ENCODE measurements at regions not wholly inside any gene's neighbourhood (a gene's known extent, or its start where the extent isn't known, plus 50 kb on each side); places are given as distances from the start of the nearest gene placed in this dataset.

DNA sequence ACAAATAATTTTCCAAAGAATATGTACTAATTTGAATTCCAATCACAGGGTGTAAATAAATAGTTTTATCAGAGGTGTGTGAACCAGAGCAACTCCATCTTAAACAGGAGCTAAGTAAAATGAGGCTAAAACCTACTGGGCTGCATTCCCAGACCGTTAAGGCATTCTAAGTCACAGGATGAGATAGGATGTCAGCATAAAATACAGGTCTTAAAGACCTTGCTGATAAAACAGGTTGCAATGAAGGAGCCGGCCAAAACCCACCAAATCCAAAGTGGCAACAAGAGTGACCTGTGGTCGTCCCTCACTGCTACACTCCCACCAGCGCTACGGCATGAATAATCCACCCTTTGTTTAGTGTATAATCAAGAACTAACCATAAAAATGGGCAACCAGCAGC lies 291.7 kb upstream of the SEMA3D start:
- Mint-ChIP-seq H3K4me3 (no peak overlapping the region), H3K27ac (no peak overlapping the region), H3K9me3 (no peaks in the 10 kb centered on the region), H3K27me3 (no peaks in the 10 kb centered on the region), H3K4me1 (no peaks in the 10 kb centered on the region), H3K36me3 (no peaks in the 10 kb centered on the region)
- ATAC-seq (ENCODE audit: low read depth in 2 of 2) (no peak), DNase-seq (no peak)

DNA sequence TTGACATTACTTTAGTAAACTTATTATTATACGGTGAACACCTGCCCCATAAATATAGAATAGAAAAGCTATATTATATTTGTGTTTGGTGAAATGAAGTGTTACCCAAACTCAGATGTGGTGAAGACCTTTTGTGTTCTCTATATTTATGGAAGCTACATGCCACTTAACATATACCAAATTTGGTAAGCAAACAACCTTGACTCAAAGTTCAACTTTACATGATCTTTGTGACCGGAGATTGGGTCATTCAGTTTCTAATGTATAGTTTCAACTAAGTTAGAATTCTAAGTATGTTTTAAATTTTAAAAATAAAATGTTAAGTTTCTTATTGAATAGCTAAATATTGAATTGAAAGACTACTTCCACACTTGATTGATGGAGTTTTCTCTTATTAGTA lies 288.6 kb upstream of the SEMA3D start:
- Mint-ChIP-seq H3K9me3 (no peaks in the 10 kb centered on the region), H3K4me3 (no peak overlapping the region), H3K36me3 (no peaks in the 10 kb centered on the region), H3K4me1 (peaks cover 0 to 4% (median 2%) of the 10 kb centered on the region in 3 donors), H3K27ac (no peak overlapping the region), H3K27me3 (no peaks in the 10 kb centered on the region)
- DNase-seq (no peak), ATAC-seq (ENCODE audit: low read depth in 2 of 2) (no peak)

DNA sequence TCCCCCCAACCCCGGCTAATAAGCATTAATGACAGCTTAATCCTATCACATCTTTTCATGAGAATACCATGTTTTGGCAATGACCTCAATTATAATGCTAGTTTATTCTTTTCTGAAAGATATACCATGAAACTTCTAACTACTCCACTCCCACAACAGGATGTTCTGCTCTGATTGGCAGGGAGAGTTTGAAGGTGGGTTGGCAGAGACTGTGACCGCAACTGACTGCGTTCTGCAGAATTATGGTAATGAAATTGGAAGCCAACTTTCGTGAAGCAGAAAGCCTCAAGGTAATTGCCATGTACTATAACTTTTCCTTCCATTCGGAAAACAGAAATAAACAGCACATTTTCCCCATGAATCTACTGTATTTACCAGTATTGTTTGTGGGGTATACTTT lies 288.2 kb upstream of the SEMA3D start:
- Mint-ChIP-seq H3K4me1 (peaks cover 0 to 4% (median 2%) of the 10 kb centered on the region in 3 donors), H3K4me3 (no peak overlapping the region), H3K36me3 (no peaks in the 10 kb centered on the region), H3K27me3 (no peaks in the 10 kb centered on the region), H3K9me3 (no peaks in the 10 kb centered on the region), H3K27ac (no peak overlapping the region)
- no peak for DNase-seq
- ATAC-seq (ENCODE audit: low read depth in 2 of 2), result no peak

DNA sequence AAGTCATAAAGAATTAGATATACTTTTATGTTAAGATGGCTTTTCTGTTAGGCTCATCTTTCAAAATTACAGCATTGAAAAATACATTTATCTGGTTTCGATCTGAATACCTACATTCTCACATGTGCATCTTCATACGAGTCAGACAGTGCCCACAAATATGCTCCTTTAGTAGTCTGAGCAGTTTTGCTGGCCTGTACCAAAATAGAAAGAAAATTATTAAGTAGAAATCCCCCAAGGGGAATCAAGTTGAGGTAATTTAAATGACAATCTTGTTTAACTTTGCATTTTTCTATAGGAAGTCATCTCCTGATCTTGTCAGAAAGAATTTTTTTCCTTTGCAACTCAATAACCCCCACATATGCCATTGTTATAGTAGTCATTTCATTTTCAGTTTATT lies 287.4 kb upstream of the SEMA3D start:
- ATAC-seq (ENCODE audit: low read depth in 2 of 2), result no peak
- peaks cover 0 to 4% (median 2%) of the 10 kb centered on the region in 3 donors for H3K4me1 Mint-ChIP-seq
- H3K4me3 Mint-ChIP-seq, result no peak overlapping the region
- no peaks in the 10 kb centered on the region for H3K36me3 Mint-ChIP-seq
- no peaks in the 10 kb centered on the region for H3K9me3 Mint-ChIP-seq
- H3K27me3 Mint-ChIP-seq, result no peaks in the 10 kb centered on the region
- DNase-seq, result no peak
- H3K27ac Mint-ChIP-seq, result no peak overlapping the region

DNA sequence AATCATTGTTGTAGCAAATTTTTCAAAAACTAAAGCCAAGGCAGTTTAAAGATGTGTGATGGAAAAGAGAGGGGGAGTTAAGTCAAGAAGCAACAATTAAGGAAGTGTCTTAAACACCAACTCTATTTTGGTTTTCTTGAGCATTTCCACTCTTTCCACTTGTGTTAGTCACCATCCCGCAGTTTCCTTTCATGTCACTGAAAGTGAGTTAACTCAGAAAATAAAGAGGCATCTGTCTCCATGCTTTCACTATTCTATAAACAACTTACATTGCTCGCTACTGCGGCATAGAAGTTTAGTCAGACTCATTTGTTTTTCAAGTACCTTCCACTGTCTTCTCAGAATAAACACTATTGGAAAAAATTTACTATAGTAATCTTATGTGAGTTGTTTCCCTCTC lies 284.9 kb upstream of the SEMA3D start:
- H3K27me3 Mint-ChIP-seq, result peaks cover 0 to 10% (median 0%) of the 10 kb centered on the region in 3 donors
- H3K9me3 Mint-ChIP-seq, result no peaks in the 10 kb centered on the region
- no peak overlapping the region for H3K27ac Mint-ChIP-seq
- no peak overlapping the region for H3K4me3 Mint-ChIP-seq
- H3K36me3 Mint-ChIP-seq, result no peaks in the 10 kb centered on the region
- peaks cover 0 to 4% (median 2%) of the 10 kb centered on the region in 3 donors for H3K4me1 Mint-ChIP-seq
- DNase-seq (no peak), ATAC-seq (ENCODE audit: low read depth in 2 of 2) (no peak)

DNA sequence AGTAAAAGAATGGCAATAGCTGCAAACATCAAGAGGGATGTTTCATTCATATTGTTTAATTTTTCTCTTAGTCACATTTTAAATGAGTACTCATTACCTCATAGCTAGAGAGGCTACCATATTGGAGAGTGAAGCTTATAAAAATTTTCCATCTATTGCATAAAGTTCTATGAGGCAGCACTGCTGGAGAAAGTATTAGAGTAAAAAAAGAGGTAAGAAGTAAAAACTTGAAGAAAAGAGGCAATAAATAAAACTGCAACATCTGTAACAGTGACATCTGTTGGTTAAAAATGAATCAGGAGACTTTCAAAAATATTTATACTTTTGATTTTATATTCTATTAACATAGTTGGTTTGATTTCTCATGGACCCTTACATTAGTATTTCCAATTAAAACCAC lies 284.5 kb upstream of the SEMA3D start:
- no peaks in the 10 kb centered on the region for H3K36me3 Mint-ChIP-seq
- ATAC-seq (ENCODE audit: low read depth in 2 of 2) (no peak), DNase-seq (no peak)

DNA sequence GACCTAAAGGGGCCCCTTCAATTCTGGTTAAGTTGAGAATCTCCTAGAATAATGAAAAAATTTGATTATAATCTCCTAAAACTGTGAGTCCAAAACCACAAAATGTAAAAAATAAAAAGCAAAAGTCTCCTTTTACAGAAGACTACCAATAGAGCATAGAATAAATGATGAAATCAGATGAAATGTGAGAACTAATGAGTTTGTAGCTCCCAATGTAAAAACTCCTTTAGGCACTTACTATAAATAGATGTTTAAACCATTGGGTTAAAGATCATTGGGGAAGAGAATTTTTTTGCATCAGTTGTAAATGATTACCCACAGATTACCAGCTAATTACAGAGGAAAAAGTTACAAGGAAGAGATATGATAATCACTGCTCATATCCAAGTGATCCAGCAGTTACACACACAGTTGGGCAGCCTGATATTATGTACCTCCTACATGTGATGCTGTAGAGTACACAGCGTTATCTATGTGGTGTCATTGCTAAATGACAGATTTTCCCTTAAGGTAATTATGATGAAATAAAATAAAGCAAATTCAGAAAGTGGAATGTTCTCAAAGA lies 282.7 kb upstream of the SEMA3D start:
- Mint-ChIP-seq H3K9me3 (no peaks in the 10 kb centered on the region), H3K27ac (no peak overlapping the region), H3K4me1 (peaks cover 0 to 4% (median 2%) of the 10 kb centered on the region in 3 donors), H3K27me3 (peaks cover 0 to 17% (median 0%) of the 10 kb centered on the region in 3 donors), H3K4me3 (no peak overlapping the region), H3K36me3 (no peaks in the 10 kb centered on the region)
- DNase-seq, result no peak
- no peak for ATAC-seq (ENCODE audit: low read depth in 2 of 2)

More for the DNA sequence above, 284.5 kb upstream of the SEMA3D start:
- H3K27me3 Mint-ChIP-seq, result peaks cover 0 to 10% (median 0%) of the 10 kb centered on the region in 3 donors
- no peaks in the 10 kb centered on the region for H3K9me3 Mint-ChIP-seq
- no peak overlapping the region for H3K4me3 Mint-ChIP-seq
- H3K4me1 Mint-ChIP-seq, result peaks cover 0 to 4% (median 2%) of the 10 kb centered on the region in 3 donors
- no peak overlapping the region for H3K27ac Mint-ChIP-seq

DNA sequence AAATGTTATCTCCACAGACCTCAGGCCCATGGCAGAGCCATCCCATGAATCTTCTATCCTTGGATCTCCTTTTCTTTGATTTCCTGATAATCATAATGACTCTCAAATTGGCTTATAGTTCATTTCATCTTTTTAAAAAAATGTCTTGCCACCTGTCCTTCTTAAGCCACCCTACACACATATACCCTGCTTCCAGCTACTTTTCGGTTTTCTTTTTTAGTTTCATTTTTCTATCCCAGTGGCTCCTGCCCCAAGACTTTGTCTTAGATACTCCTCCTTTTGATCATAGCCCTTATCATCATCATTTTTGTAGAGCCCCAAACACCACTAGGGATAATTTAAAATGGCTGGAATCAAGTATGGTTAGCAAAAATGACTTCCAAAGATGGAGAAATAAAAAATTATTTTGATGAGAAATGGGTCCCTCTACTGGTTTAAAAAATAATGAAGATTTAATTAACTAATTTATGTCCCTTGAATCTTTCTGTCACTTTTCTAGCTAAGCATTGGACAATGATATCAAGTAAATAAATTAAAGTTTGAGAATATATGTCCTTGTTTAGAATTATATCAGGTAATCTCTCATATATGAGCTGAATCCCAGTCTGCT lies 277.3 kb upstream of the SEMA3D start:
- ATAC-seq (ENCODE audit: low read depth in 2 of 2) (peak in 1 of 2 donors; percentile 39), DNase-seq (peak; percentile 9)
- Mint-ChIP-seq H3K36me3 (no peaks in the 10 kb centered on the region), H3K27me3 (peaks cover 0 to 17% (median 0%) of the 10 kb centered on the region in 3 donors), H3K9me3 (no peaks in the 10 kb centered on the region), H3K4me1 (peaks cover 0 to 5% (median 0%) of the 10 kb centered on the region in 3 donors), H3K4me3 (peak overlapping the region in 1 of 8 donors; percentile 17), H3K27ac (peak overlapping the region in 1 of 6 donors; percentile 79)

DNA sequence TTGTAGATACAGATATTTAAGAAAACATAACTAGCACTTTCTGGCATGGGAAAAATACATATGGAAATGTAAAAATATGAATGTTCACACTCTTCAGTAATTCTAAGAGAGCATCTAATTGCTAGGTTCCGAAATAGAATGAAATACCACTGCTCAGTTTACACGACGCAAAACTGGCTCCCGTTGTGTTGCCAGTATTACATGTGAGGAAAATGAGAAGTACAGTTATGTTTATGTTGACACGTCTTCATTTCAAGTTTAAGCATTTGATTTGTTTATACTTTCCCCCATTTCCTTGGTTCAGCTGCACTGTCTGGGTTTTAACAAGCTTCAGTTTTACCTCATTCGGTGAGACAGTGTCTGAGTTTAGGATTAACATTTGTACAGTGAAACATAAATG lies 275.8 kb upstream of the SEMA3D start:
- Mint-ChIP-seq H3K9me3 (no peaks in the 10 kb centered on the region), H3K4me3 (no peak overlapping the region), H3K36me3 (no peaks in the 10 kb centered on the region), H3K27ac (no peak overlapping the region), H3K4me1 (peaks cover 0 to 5% (median 0%) of the 10 kb centered on the region in 3 donors), H3K27me3 (peaks cover 0 to 17% (median 3%) of the 10 kb centered on the region in 3 donors)
- no peak for ATAC-seq (ENCODE audit: low read depth in 2 of 2)
- no peak for DNase-seq

DNA sequence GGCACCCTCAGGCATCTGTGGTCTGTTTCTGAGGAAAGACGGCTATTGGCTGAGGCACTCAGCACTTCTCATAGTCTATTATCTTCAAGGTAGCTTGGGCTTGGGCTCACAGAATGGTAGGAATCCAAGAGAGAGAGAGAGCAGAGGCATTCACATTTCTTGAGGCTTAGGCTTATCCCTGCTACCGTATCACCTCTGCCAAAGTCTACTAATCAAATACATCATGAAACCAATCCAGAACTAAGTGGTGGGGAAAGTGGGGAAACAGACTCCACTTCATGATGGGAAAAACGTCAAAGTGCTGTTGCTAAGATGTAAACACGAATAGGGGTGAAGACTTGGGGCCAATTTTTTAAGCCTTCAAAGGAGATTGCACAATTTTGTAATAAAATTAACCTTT lies 271.1 kb upstream of the SEMA3D start:
- Mint-ChIP-seq H3K27me3 (peaks cover 3 to 12% (median 7%) of the 10 kb centered on the region in 3 donors), H3K9me3 (no peaks in the 10 kb centered on the region)

DNA sequence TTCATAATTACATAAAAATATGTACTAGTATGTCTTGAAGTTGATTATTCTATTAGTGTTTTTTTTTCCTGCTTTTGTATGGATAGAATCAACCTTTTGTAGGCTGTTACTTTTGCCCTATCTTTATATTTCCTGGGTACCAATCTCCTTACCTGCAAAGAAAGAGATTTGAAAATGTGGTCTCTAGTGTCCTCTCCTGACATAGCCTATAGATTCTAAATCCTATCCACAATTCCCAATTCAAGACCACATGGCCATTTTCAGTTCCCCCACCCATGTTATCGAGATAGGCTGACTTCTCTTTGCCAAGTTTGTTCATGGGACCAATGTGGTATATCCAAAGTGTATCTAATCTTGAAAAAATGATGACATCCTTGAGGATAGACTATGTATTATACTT lies 269.4 kb upstream of the SEMA3D start:
- DNase-seq, result no peak
- Mint-ChIP-seq H3K9me3 (no peaks in the 10 kb centered on the region), H3K27ac (no peak overlapping the region), H3K27me3 (peaks cover 6 to 12% (median 7%) of the 10 kb centered on the region in 3 donors), H3K4me1 (peaks cover 0 to 4% (median 4%) of the 10 kb centered on the region in 3 donors), H3K4me3 (no peak overlapping the region), H3K36me3 (no peaks in the 10 kb centered on the region)
- ATAC-seq (ENCODE audit: low read depth in 2 of 2), result no peak

More for the DNA sequence above, 271.1 kb upstream of the SEMA3D start:
- Mint-ChIP-seq H3K27ac (peak overlapping the region in 1 of 6 donors; percentile 29), H3K4me3 (no peak overlapping the region), H3K4me1 (peaks cover 0 to 4% (median 4%) of the 10 kb centered on the region in 3 donors), H3K36me3 (no peaks in the 10 kb centered on the region)
- DNase-seq, result no peak
- no peak for ATAC-seq (ENCODE audit: low read depth in 2 of 2)

DNA sequence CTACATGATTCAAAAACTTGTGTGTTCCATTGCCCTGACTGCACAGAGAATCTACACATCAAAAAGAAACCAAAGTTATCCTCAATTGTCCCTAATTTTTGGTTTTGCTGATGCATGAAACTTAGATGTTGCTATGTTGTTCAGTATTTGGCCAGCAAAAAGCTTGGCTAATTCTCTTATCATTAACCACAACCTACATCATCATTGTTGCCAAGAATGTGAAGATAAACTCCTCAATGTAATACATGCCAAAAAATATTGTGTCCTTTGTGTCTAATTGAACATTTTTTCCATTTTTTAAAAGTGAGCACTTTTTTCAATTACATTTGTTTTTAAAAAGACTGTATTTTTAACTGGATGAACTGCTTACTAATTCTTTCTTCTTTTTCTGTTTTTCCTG lies 268.0 kb upstream of the SEMA3D start:
- H3K27me3 Mint-ChIP-seq, result peaks cover 7 to 12% (median 9%) of the 10 kb centered on the region in 3 donors
- no peak overlapping the region for H3K27ac Mint-ChIP-seq
- H3K36me3 Mint-ChIP-seq, result no peaks in the 10 kb centered on the region

DNA sequence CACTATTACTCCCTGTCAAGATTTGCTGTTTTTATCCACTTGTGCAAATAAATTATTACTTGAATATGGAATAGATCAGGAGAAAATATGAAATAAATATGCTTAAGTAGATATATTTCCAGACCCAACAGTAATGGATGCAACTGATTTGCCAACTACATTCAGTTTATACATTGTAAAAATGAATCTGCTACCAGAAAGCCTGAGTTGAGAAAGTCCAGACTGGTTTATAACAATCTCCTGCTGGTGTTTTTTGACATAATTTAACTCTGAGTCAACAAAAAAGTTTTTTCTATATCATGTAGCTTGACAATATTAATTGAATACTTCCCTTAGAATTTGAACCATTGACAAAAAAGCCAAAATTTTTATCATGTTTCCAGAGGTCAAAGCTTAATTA lies 265.8 kb upstream of the SEMA3D start:
- ATAC-seq (ENCODE audit: low read depth in 2 of 2), result no peak
- no peak overlapping the region for H3K4me3 Mint-ChIP-seq
- no peak for DNase-seq
- H3K4me1 Mint-ChIP-seq, result peaks cover 0 to 4% (median 4%) of the 10 kb centered on the region in 3 donors
- H3K27ac Mint-ChIP-seq, result no peak overlapping the region
- no peaks in the 10 kb centered on the region for H3K9me3 Mint-ChIP-seq
- H3K27me3 Mint-ChIP-seq, result peaks cover 3 to 9% (median 9%) of the 10 kb centered on the region in 3 donors
- H3K36me3 Mint-ChIP-seq, result no peaks in the 10 kb centered on the region

More for the DNA sequence above, 268.0 kb upstream of the SEMA3D start:
- ATAC-seq (ENCODE audit: low read depth in 2 of 2) (no peak), DNase-seq (no peak)
- Mint-ChIP-seq H3K4me1 (peaks cover 0 to 4% (median 4%) of the 10 kb centered on the region in 3 donors), H3K4me3 (no peak overlapping the region), H3K9me3 (no peaks in the 10 kb centered on the region)

DNA sequence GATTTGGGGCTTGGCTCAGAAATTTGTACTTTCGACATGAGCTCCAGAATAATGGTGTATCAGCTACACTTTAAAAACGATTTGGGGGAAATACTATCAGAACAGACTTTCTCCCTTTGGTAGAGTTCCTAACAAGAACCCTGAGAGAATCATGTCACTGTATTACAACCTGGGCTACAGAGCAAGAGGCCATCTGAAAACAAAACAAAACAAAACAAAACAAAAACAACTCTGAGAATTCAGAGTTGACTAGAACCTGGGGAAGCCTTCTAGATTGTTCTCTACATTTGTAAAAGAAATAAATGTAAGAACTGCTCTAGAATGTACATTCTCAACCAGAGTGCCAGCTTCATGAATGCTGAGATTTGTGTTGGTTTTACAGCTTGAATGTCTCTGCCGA lies 262.6 kb upstream of the SEMA3D start:
- Mint-ChIP-seq H3K9me3 (no peaks in the 10 kb centered on the region), H3K4me1 (no peaks in the 10 kb centered on the region), H3K36me3 (no peaks in the 10 kb centered on the region), H3K27me3 (peaks cover 0 to 9% (median 4%) of the 10 kb centered on the region in 3 donors), H3K27ac (no peak overlapping the region), H3K4me3 (no peak overlapping the region)
- ATAC-seq (ENCODE audit: low read depth in 2 of 2) (no peak), DNase-seq (no peak)
